Mesothelial cell of epicardium (in vitro differentiated cells): ENCODE measurements at regions not wholly inside any gene's neighbourhood (a gene's known extent, or its start where the extent isn't known, plus 50 kb on each side); places are given as distances from the start of the nearest gene placed in this dataset.
A peak's percentile ranks its signal among the peaks of the same experiment; 100 is the strongest.
"Not testable (repeated sequence)": the region's sequence is repeated elsewhere in the genome, so short reads cannot be mapped to it uniquely, and the experiment has no call there.

Source experiments
- DNase-seq, 2 experiments: peaks; one replicate each; pipeline ENCODE4 v3.0.0; 2021; ENCODE audit warnings: low spot score in 2 of 2; ENCODE audit not compliant: unreplicated experiment in 2 of 2
- H3K27ac Mint-ChIP-seq: 2 replicates; pipeline ENCODE4 v1.8.0; 2021; ENCODE audit warnings: mixed read lengths
- H3K27me3 Mint-ChIP-seq: 2 replicates; pipeline ENCODE4 v1.8.0; 2021; ENCODE audit warnings: low read depth, mixed read lengths
- H3K36me3 Mint-ChIP-seq: 2 replicates; pipeline ENCODE4 v1.8.0; 2021; ENCODE audit warnings: mixed read lengths
- H3K4me1 Mint-ChIP-seq: 2 replicates; pipeline ENCODE4 v1.8.0; 2021; ENCODE audit warnings: mixed read lengths
- H3K4me3 Mint-ChIP-seq: 2 replicates; pipeline ENCODE4 v1.8.0; 2021; ENCODE audit warnings: mild to moderate bottlenecking, moderate library complexity, mixed read lengths
- H3K9me3 Mint-ChIP-seq: 2 replicates; pipeline ENCODE4 v1.8.0; 2021; ENCODE audit warnings: mixed read lengths
- TF ChIP-seq, protein P1 (sequence below): fragments of 200-600 bp; sonication (generic); IDR thresholded peaks from one replicate; pipeline ENCODE4 v1.5.0; 2021; ENCODE audit warnings: antibody characterized with exemption; ENCODE audit not compliant: unreplicated experiment

DNA sequence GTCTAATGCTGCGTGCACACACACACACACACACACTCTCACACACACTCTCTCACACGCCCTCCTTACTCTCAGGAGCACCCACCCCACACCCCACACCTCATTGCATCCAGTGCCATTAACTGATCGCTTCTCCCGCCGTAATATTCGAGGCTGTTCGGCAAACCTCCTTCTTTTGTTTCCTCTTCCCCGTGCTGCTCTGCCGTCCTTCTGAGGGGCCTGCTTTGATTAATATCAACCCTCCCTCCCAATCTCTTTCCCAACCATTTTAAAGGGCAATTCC is 156.2 kb upstream of the TNRC6C start:
- DNase-seq: no peak
- TF ChIP-seq, protein P1, sequence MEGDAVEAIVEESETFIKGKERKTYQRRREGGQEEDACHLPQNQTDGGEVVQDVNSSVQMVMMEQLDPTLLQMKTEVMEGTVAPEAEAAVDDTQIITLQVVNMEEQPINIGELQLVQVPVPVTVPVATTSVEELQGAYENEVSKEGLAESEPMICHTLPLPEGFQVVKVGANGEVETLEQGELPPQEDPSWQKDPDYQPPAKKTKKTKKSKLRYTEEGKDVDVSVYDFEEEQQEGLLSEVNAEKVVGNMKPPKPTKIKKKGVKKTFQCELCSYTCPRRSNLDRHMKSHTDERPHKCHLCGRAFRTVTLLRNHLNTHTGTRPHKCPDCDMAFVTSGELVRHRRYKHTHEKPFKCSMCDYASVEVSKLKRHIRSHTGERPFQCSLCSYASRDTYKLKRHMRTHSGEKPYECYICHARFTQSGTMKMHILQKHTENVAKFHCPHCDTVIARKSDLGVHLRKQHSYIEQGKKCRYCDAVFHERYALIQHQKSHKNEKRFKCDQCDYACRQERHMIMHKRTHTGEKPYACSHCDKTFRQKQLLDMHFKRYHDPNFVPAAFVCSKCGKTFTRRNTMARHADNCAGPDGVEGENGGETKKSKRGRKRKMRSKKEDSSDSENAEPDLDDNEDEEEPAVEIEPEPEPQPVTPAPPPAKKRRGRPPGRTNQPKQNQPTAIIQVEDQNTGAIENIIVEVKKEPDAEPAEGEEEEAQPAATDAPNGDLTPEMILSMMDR: no peak
- H3K9me3 Mint-ChIP-seq: no peaks in the 10 kb centered on the region
- H3K4me3 Mint-ChIP-seq: no peak overlapping the region
- H3K4me1 Mint-ChIP-seq: peaks cover 13% of the 10 kb centered on the region
- H3K27me3 Mint-ChIP-seq: peaks cover 53% of the 10 kb centered on the region
- no peak overlapping the region for H3K27ac Mint-ChIP-seq
- no peaks in the 10 kb centered on the region for H3K36me3 Mint-ChIP-seq

DNA sequence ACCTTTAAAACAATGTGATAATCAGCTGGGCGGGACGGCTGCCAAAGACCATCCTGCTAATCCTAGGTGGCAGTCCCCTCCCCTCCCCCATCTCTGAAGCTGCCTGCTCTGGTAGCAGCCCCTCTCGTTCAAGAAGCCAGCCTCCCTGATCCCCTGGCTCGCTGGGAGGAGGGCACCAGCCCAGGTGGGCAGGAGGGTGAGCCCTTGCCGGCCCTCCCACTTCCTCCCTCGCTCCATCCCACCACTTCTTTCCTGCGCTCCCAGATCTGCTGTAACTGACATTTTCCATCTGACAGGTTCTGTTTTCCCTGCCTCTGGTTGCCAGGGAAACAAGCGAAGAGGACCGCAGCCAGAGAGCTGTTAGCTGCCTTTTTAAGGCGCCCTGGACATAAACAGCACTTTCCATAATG is 155.7 kb upstream of the TNRC6C start:
- no peaks in the 10 kb centered on the region for H3K36me3 Mint-ChIP-seq
- no peak overlapping the region for H3K4me3 Mint-ChIP-seq
- peaks cover 58% of the 10 kb centered on the region for H3K27me3 Mint-ChIP-seq
- H3K9me3 Mint-ChIP-seq: no peaks in the 10 kb centered on the region
- TF ChIP-seq, protein P1: no peak
- H3K4me1 Mint-ChIP-seq: peaks cover 10% of the 10 kb centered on the region
- H3K27ac Mint-ChIP-seq: no peak overlapping the region
- DNase-seq: peak in 1 of 2 experiments; percentile 56

DNA sequence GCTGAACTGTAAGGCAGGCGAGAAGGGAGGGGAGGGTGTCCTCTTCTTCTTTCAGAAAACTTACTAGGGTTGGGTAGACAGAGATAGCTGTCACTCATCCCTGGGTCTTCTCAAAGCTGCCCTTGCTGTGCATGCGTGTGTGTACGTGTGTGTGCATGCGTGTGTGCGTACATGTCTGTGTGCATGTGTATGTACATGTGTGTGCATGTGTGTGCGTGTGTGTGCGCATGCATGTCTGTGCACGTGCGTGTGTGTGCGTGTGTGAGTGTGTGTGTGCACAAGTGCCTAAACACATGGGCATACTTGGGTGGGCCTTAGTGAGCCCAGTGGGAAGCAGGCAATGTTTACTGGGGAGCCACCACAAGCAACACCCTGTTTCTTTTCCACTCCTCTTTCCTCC is 154.8 kb upstream of the TNRC6C start:
- Mint-ChIP-seq H3K4me1 (peaks cover 9% of the 10 kb centered on the region), H3K9me3 (no peaks in the 10 kb centered on the region), H3K27ac (no peak overlapping the region), H3K27me3 (peaks cover 66% of the 10 kb centered on the region), H3K36me3 (no peaks in the 10 kb centered on the region), H3K4me3 (no peak overlapping the region)
- TF ChIP-seq, protein P1: no peak
- DNase-seq: no peak

DNA sequence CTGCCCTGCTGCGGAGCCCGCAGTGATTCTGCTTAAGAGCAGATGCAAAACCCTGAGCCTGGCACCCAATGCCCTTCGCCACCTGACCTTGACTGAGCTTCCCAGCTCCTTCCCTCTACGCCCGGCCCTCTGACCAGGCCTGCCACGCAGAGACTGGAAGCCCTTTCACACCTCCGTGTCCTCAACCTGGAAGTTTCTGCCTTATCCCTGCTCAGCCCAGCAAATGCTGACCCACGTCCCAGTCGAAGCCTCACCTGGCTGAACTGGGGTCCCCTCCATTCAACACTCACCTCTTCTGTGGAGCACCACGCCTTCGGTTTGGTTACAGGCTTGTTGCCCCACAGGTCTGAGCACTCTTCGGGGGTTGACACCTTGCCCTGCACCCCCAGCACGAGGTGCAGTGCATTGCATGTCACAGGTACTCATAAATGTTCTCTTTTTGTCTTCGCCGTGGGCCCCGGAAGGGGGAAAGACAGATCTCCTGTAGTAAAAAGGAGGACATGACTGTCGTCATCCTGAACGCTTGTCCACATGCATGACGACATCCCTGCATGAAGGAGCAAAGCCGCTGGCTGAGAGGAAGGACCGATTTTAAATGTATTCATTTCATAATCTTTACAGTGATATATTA is 153.6 kb upstream of the TNRC6C start:
- Mint-ChIP-seq H3K4me3 (no peak overlapping the region), H3K27ac (no peak overlapping the region), H3K4me1 (peaks cover 9% of the 10 kb centered on the region), H3K36me3 (no peaks in the 10 kb centered on the region), H3K27me3 (peaks cover 63% of the 10 kb centered on the region), H3K9me3 (no peaks in the 10 kb centered on the region)
- TF ChIP-seq, protein P1: no peak
- no peak for DNase-seq

DNA sequence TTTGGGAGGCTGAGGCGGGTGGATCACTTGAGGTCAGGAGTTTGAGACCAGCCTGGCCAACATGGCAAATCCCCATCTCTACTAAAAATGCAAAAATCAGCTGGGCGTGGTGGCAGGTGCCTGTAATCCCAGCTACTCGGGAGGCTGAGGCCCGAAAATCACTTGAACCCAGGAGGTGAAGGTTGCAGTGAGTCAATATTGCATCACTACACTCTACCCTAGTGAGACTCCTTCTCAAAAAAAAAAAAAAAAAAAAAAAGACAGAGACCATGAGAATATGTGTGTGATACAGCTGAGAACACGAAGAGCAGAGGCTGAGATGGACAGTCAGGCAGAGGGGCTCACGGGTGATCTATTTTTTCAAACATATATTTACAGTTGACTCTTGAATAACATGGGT is 152.5 kb upstream of the TNRC6C start:
- H3K27me3 Mint-ChIP-seq: peaks cover 62% of the 10 kb centered on the region
- H3K4me1 Mint-ChIP-seq, H3K9me3 Mint-ChIP-seq, DNase-seq, H3K36me3 Mint-ChIP-seq, H3K4me3 Mint-ChIP-seq, H3K27ac Mint-ChIP-seq: not testable (repeated sequence)

DNA sequence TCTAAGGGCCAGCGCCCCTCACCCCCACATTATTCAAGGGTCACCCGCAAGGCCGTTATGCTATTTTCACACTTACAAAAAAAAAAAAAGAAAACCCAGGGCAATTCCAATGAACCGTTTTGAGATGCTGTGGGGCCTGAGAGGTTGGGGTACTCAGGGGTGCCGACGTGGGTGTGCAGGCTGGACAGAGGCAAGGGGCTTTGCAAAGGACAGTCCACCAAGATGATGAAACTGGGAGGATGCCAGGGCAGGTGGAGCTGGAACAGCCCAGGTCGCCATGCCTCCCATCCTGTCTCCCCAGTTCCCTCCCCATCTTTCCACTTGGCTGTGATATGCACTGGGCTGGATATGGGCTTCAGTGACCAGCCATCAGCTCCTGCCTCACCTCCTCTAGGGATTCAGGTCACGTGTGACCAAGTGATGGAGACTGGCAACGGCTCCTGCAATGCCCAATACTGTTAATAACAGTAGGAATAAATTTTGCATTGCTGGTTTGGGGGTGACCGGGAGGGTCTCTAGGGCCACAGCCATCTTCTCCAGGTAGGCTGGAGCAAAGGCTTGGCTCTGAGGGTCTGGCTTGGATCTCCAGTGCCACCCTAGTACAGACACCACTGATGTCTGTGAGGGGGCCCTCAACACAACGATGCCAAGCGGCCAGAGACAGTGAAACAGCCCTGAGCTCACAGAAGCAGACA is 151.3 kb upstream of the TNRC6C start:
- H3K36me3 Mint-ChIP-seq: no peaks in the 10 kb centered on the region

More for the DNA sequence above, 151.3 kb upstream of the TNRC6C start:
- H3K27ac Mint-ChIP-seq: no peak overlapping the region
- DNase-seq: no peak
- H3K27me3 Mint-ChIP-seq: peaks cover 60% of the 10 kb centered on the region
- H3K4me3 Mint-ChIP-seq: no peak overlapping the region
- peaks cover 7% of the 10 kb centered on the region for H3K4me1 Mint-ChIP-seq
- TF ChIP-seq, protein P1: no peak
- H3K9me3 Mint-ChIP-seq: no peaks in the 10 kb centered on the region
